Keratinocyte (primary cell): ENCODE measurements at regions not wholly inside any gene's neighbourhood (a gene's known extent, or its start where the extent isn't known, plus 50 kb on each side); places are given as distances from the start of the nearest gene placed in this dataset.
"Not testable (repeated sequence)": the region's sequence is repeated elsewhere in the genome, so short reads cannot be mapped to it uniquely, and the experiment has no call there.

Source experiments
- DNase-seq: peaks from one replicate; pipeline ENCODE4 v3.0.0-alpha.2; 2011; ENCODE audit warnings: low read depth, missing footprints, low spot score
- FAIRE-seq: peaks from 2 replicates; lab custom pipeline; 2011; peaks lifted over from hg19 to GRCh38; lab: Jason Lieb, UNC
- H2AFZ ChIP-seq: 2 replicates; pipeline ENCODE4 v1.6.0; 2012; ENCODE audit warnings: low read length, control low read depth, inconsistent platforms; ENCODE audit not compliant: control insufficient read depth
- H3K27ac ChIP-seq: 2 replicates; pipeline ENCODE4 v1.5.1; 2011; ENCODE audit warnings: low read length; ENCODE audit not compliant: control insufficient read depth, insufficient read depth
- H3K27me3 ChIP-seq: 3 replicates; pipeline ENCODE4 v1.6.0; 2011; ENCODE audit warnings: low read length; ENCODE audit not compliant: control insufficient read depth, insufficient read depth; ENCODE audit errors: extremely low read depth
- H3K36me3 ChIP-seq, 2 experiments: 2 replicates in 1 of 2; 3 replicates in 1 of 2; pipeline ENCODE4 v1.5.1; 2011; ENCODE audit warnings: low read length in 2 of 2, mild to moderate bottlenecking in 1 of 2; ENCODE audit not compliant: control insufficient read depth in 2 of 2, insufficient read depth in 2 of 2; ENCODE audit errors: extremely low read depth in 1 of 2
- H3K4me1 ChIP-seq: 3 replicates; pipeline ENCODE4 v1.5.1; 2011; ENCODE audit warnings: low read length; ENCODE audit not compliant: control insufficient read depth, insufficient read depth; ENCODE audit errors: extremely low read depth
- H3K4me2 ChIP-seq: 3 replicates; pipeline ENCODE4 v1.6.0; 2011; ENCODE audit warnings: low read depth, low read length; ENCODE audit not compliant: control insufficient read depth, insufficient read depth; ENCODE audit errors: extremely low read depth
- H3K4me3 ChIP-seq, 3 experiments: fragments of 200-600 bp in 1 of 3; sonication (generic) in 1 of 3; 2 replicates in 2 of 3; 3 replicates in 1 of 3; pipeline ENCODE4 v1.5.1; 2011 to 2016; ENCODE audit warnings: low read length in 3 of 3, mild to moderate bottlenecking in 3 of 3, control low read depth in 2 of 3, inconsistent platforms in 1 of 3, low read depth in 1 of 3, mixed read lengths in 1 of 3, mixed run types in 1 of 3, moderate library complexity in 1 of 3; ENCODE audit not compliant: control insufficient read depth in 2 of 3, insufficient read depth in 2 of 3; ENCODE audit errors: extremely low read depth in 1 of 3
- H3K79me2 ChIP-seq: 2 replicates; pipeline ENCODE4 v1.6.0; 2012; ENCODE audit warnings: low read length; ENCODE audit not compliant: control insufficient read depth, insufficient read depth
- H3K9ac ChIP-seq: 3 replicates; pipeline ENCODE4 v1.6.0; 2011; ENCODE audit warnings: low read length; ENCODE audit not compliant: control insufficient read depth, insufficient read depth; ENCODE audit errors: extremely low read depth
- H3K9me1 ChIP-seq: 3 replicates; pipeline ENCODE4 v1.6.0; 2011; ENCODE audit warnings: low read length; ENCODE audit not compliant: control insufficient read depth, insufficient read depth; ENCODE audit errors: extremely low read depth
- H3K9me3 ChIP-seq: 2 replicates; pipeline ENCODE4 v1.5.1; 2012; ENCODE audit warnings: low read depth, low read length; ENCODE audit not compliant: control insufficient read depth
- H4K20me1 ChIP-seq: 3 replicates; pipeline ENCODE4 v1.6.0; 2011; ENCODE audit warnings: low read length; ENCODE audit not compliant: control insufficient read depth, insufficient read depth; ENCODE audit errors: extremely low read depth
- CTCF ChIP-seq, 3 experiments: IDR thresholded peaks in 1 of 3; conservative IDR thresholded peaks in 1 of 3; optimal IDR thresholded peaks in 1 of 3; 2 replicates in 2 of 3; 3 replicates in 1 of 3; pipeline versions ENCODE3 to v1.5.1; 2011; ENCODE audit warnings: low read length in 3 of 3, mild to moderate bottlenecking in 3 of 3, moderate library complexity in 2 of 3, control low read depth in 1 of 3, inconsistent platforms in 1 of 3; ENCODE audit not compliant: insufficient read depth in 2 of 3; ENCODE audit errors: extremely low read depth in 1 of 3
- EZH2 ChIP-seq: IDR thresholded peaks from one replicate; pipeline ENCODE4 v1.6.1; 2012; ENCODE audit warnings: inconsistent platforms, mild to moderate bottlenecking, low read length, moderate library complexity
- dilution Hi-C: fragments of 300-500 bp; cut with MboI; formaldehyde crosslinking; loops from one replicate; pipeline ENCODE4 v1.7.0; 2020; ENCODE audit warnings: low sequenced_read_pairs; ENCODE audit not compliant: extremely low pct_ligation_motif_present

GRCh38 chr15:57896114-57896513 is 169.4 kb downstream of the ALDH1A2 start:
- Histone ChIP-seq H3K36me3 (no peaks in the 10 kb centered on the region), H4K20me1 (no peaks in the 10 kb centered on the region), H2AFZ (no peak overlapping the region), H3K27me3 (no peaks in the 10 kb centered on the region), H3K9me3 (peaks cover 3% of the 10 kb centered on the region), H3K9me1 (no peaks in the 10 kb centered on the region), H3K27ac (no peak overlapping the region), H3K79me2 (no peaks in the 10 kb centered on the region), H3K4me1 (no peaks in the 10 kb centered on the region), H3K4me2 (no peak overlapping the region), H3K9ac (no peak overlapping the region), H3K4me3 (no peak overlapping the region)
- TF ChIP-seq EZH2 (no peak), CTCF (optimal IDR thresholded peaks at IDR 0.05 in 1 of 3, IDR thresholded peaks at IDR 0.05 in 1 of 3, conservative IDR thresholded peaks at IDR 0.05 in 1 of 3; ENCODE audit: extremely low read depth in 1 of 3, insufficient read depth in 2 of 3, low read length in 3 of 3) (no peak)
- dilution Hi-C loops = no loop called here
- FAIRE-seq (no peak), DNase-seq (no peak)

- H3K9ac ChIP-seq, H3K9me1 ChIP-seq, H2AFZ ChIP-seq, H3K27ac ChIP-seq, FAIRE-seq, H4K20me1 ChIP-seq, H3K27me3 ChIP-seq, H3K79me2 ChIP-seq, H3K36me3 ChIP-seq, H3K9me3 ChIP-seq, H3K4me3 ChIP-seq, H3K4me2 ChIP-seq, dilution Hi-C loops, DNase-seq, H3K4me1 ChIP-seq: not testable (repeated sequence)
Measured at GRCh38 chr15:57896899-57897298, 168.6 kb downstream of the ALDH1A2 start.

DNA sequence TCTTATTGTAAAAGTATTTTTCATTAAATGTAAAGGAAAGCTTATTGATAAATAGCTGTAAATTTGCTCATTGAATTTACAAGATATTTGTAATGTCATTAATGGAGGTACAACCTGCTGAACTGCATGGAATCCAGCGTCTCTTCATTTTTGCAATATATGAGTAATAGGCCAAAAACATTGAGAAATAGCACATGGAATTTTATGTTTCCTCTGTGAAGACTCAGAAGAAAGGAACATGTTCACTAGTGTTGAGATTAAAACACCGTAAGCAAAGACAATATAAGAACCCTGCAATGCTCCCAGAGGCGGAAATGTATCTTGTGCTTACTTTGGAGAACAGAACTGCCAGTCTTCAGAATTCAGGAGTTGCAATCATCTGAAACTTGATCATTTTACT is 167.6 kb downstream of the ALDH1A2 start:
- no peaks in the 10 kb centered on the region for H3K9me1 ChIP-seq
- no peak overlapping the region for H3K4me2 ChIP-seq
- FAIRE-seq (no peak), DNase-seq (no peak)
- no peaks in the 10 kb centered on the region for H4K20me1 ChIP-seq
- TF ChIP-seq EZH2 (no peak), CTCF (optimal IDR thresholded peaks at IDR 0.05 in 1 of 3, IDR thresholded peaks at IDR 0.05 in 1 of 3, conservative IDR thresholded peaks at IDR 0.05 in 1 of 3; ENCODE audit: extremely low read depth in 1 of 3, insufficient read depth in 2 of 3, low read length in 3 of 3) (no peak)
- H3K4me3 ChIP-seq = no peak overlapping the region
- no peak overlapping the region for H3K9ac ChIP-seq
- no peaks in the 10 kb centered on the region for H3K9me3 ChIP-seq
- no peaks in the 10 kb centered on the region for H3K36me3 ChIP-seq
- no peak overlapping the region for H3K27ac ChIP-seq
- no peaks in the 10 kb centered on the region for H3K4me1 ChIP-seq
- no peaks in the 10 kb centered on the region for H3K79me2 ChIP-seq
- no peak overlapping the region for H2AFZ ChIP-seq
- H3K27me3 ChIP-seq = no peaks in the 10 kb centered on the region
- dilution Hi-C loops = no loop called here
